ENCODE measurements at regions not wholly inside any gene's neighbourhood (a gene's known extent, or its start where the extent isn't known, plus 50 kb on each side); places are given as distances from the start of the nearest gene placed in this dataset.
"Not testable (repeated sequence)": the region's sequence is repeated elsewhere in the genome, so short reads cannot be mapped to it uniquely, and the experiment has no call there.

- Histone ChIP-seq H3K36me3 (ENCODE audit: control insufficient read depth, insufficient read depth, low read length) (no peaks in the 10 kb centered on the region), H3K27ac (ENCODE audit: low read length) (no peak overlapping the region), H3K4me1 (ENCODE audit: control insufficient read depth, insufficient read depth, low read length) (no peaks in the 10 kb centered on the region), H3K9me3 (ENCODE audit: control insufficient read depth, insufficient read depth, low read depth, low read length) (no peaks in the 10 kb centered on the region), H3K4me3 (ENCODE audit: low read depth in 2 of 2, low read length in 2 of 2) (no peak overlapping the region), H3K27me3 (ENCODE audit: control insufficient read depth, insufficient read depth, low read length) (no peaks in the 10 kb centered on the region)
- no peak for TF ChIP-seq SIN3A (IDR thresholded peaks at IDR 0.05; ENCODE audit: borderline replicate concordance, insufficient read depth, low read depth, low read length)
- no peak for TF ChIP-seq TCF7L2 (IDR thresholded peaks at IDR 0.05; ENCODE audit: low read depth, low read length)
- TF ChIP-seq POLR2AphosphoS5 (IDR thresholded peaks at IDR 0.05; ENCODE audit: low read depth, low read length): no peak
- TF ChIP-seq CTCF (IDR thresholded peaks at IDR 0.05): no peak
- TF ChIP-seq REST (IDR thresholded peaks at IDR 0.05; ENCODE audit: insufficient read depth in 1 of 2, low read depth in 2 of 2, low read length in 1 of 2): no peak
- no peak for DNase-seq (ENCODE audit: low read depth, low spot score)
- ChIA-PET CTCF (no interaction called here), POLR2A (no interaction called here)
- intact Hi-C loops (cut with micrococcal nuclease; ENCODE audit: unreplicated experiment): no loop called here
- BruUV-seq (replicated peaks): no TSS peak
- no peak for ATAC-seq
- in situ Hi-C loops (cut with HindIII; ENCODE audit: low pct_unique_long_range_greater_than_20kb, low sequenced_read_pairs): no loop called here
These were observed 200.8 kb downstream of the HUNK start for GRCh38 chr21:32073593-32073992.

- Histone ChIP-seq H3K4me3 (ENCODE audit: low read depth in 2 of 2, low read length in 2 of 2) (no peak overlapping the region), H3K36me3 (ENCODE audit: control insufficient read depth, insufficient read depth, low read length) (no peaks in the 10 kb centered on the region), H3K9me3 (ENCODE audit: control insufficient read depth, insufficient read depth, low read depth, low read length) (no peaks in the 10 kb centered on the region), H3K27me3 (ENCODE audit: control insufficient read depth, insufficient read depth, low read length) (no peaks in the 10 kb centered on the region), H3K27ac (ENCODE audit: low read length) (no peak overlapping the region), H3K4me1 (ENCODE audit: control insufficient read depth, insufficient read depth, low read length) (no peaks in the 10 kb centered on the region)
- intact Hi-C loops (cut with micrococcal nuclease; ENCODE audit: unreplicated experiment) (no loop called here), in situ Hi-C loops (cut with HindIII; ENCODE audit: low pct_unique_long_range_greater_than_20kb, low sequenced_read_pairs) (no loop called here)
- no peak for DNase-seq (ENCODE audit: low read depth, low spot score)
- POLR2A ChIA-PET: no interaction called here
- no TSS peak for BruUV-seq (replicated peaks)
- no peak for TF ChIP-seq REST (IDR thresholded peaks at IDR 0.05; ENCODE audit: insufficient read depth in 1 of 2, low read depth in 2 of 2, low read length in 1 of 2)
- TF ChIP-seq CTCF (IDR thresholded peaks at IDR 0.05): no peak
- TF ChIP-seq POLR2AphosphoS5 (IDR thresholded peaks at IDR 0.05; ENCODE audit: low read depth, low read length): no peak
- TF ChIP-seq TCF7L2 (IDR thresholded peaks at IDR 0.05; ENCODE audit: low read depth, low read length): no peak
- no peak for TF ChIP-seq SIN3A (IDR thresholded peaks at IDR 0.05; ENCODE audit: borderline replicate concordance, insufficient read depth, low read depth, low read length)
- CTCF ChIA-PET: no interaction called here
- no peak for ATAC-seq
These were observed 200.4 kb downstream of the HUNK start for GRCh38 chr21:32073190-32073589.

- BruUV-seq (replicated peaks); H3K9me3 ChIP-seq (ENCODE audit: control insufficient read depth, insufficient read depth, low read depth, low read length); H3K4me3 ChIP-seq (ENCODE audit: low read depth in 2 of 2, low read length in 2 of 2); H3K4me1 ChIP-seq (ENCODE audit: control insufficient read depth, insufficient read depth, low read length); H3K27ac ChIP-seq (ENCODE audit: low read length); CTCF ChIA-PET; DNase-seq (ENCODE audit: low read depth, low spot score); in situ Hi-C loops (cut with HindIII; ENCODE audit: low pct_unique_long_range_greater_than_20kb, low sequenced_read_pairs); ATAC-seq; H3K36me3 ChIP-seq (ENCODE audit: control insufficient read depth, insufficient read depth, low read length); POLR2A ChIA-PET; H3K27me3 ChIP-seq (ENCODE audit: control insufficient read depth, insufficient read depth, low read length); intact Hi-C loops (cut with micrococcal nuclease; ENCODE audit: unreplicated experiment): not testable (repeated sequence)
These were observed 198.8 kb downstream of the HUNK start for GRCh38 chr21:32071620-32072019.

All from Panc1 (cell line).